Type B pancreatic cell (in vitro differentiated cells): ENCODE measurements at regions not wholly inside any gene's neighbourhood (a gene's known extent, or its start where the extent isn't known, plus 50 kb on each side); places are given as distances from the start of the nearest gene placed in this dataset.

ENCODE experiments used
- DNase-seq: peaks from one replicate; pipeline ENCODE4 v3.0.0; 2021; ENCODE audit warnings: mixed read lengths; ENCODE audit not compliant: unreplicated experiment; ENCODE audit errors: extremely low spot score
- H3K27ac Mint-ChIP-seq: 2 replicates; pipeline ENCODE4 v1.8.0; 2021; ENCODE audit warnings: mild to moderate bottlenecking, mixed read lengths
- H3K27me3 Mint-ChIP-seq: 2 replicates; pipeline ENCODE4 v1.8.0; 2021; ENCODE audit warnings: mixed read lengths
- H3K36me3 Mint-ChIP-seq: 2 replicates; pipeline ENCODE4 v1.8.0; 2021; ENCODE audit warnings: mixed read lengths
- H3K4me1 Mint-ChIP-seq: one replicate; pipeline ENCODE4 v1.8.0; 2021; ENCODE audit warnings: mixed read lengths; ENCODE audit not compliant: unreplicated experiment
- H3K4me3 Mint-ChIP-seq: 2 replicates; pipeline ENCODE4 v1.8.0; 2021; ENCODE audit warnings: mild to moderate bottlenecking, mixed read lengths
- H3K9me3 Mint-ChIP-seq: 2 replicates; pipeline ENCODE4 v1.8.0; 2021; ENCODE audit warnings: mixed read lengths
- TF ChIP-seq, protein P1 (sequence below): fragments of 200-600 bp; sonication (generic); conservative IDR thresholded peaks from 2 replicates; pipeline ENCODE4 v1.5.0; 2021; ENCODE audit warnings: antibody characterized with exemption, mild to moderate bottlenecking

DNA sequence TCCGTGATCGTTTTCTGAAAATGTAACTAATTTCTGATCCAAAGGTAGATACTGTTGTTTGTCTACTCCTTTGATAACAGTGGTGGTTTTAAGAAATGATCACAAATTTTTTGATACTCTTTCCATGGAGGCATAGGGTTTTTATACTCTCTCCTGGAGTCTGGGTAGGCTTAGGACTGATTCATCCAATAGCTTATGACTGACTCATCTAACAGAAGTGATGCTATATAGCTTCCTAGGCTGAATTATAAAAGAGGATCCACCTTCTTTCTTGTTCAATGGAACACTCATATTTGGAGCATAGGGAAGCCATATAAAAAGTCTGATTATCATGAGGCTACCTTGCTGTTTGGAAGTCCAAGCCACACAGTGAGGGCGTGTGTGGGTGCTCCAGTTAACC, 84.3 kb downstream of the CHST2 start:
- no peak overlapping the region for H3K4me3 Mint-ChIP-seq
- no peak overlapping the region for H3K27ac Mint-ChIP-seq
- TF ChIP-seq, protein P1, sequence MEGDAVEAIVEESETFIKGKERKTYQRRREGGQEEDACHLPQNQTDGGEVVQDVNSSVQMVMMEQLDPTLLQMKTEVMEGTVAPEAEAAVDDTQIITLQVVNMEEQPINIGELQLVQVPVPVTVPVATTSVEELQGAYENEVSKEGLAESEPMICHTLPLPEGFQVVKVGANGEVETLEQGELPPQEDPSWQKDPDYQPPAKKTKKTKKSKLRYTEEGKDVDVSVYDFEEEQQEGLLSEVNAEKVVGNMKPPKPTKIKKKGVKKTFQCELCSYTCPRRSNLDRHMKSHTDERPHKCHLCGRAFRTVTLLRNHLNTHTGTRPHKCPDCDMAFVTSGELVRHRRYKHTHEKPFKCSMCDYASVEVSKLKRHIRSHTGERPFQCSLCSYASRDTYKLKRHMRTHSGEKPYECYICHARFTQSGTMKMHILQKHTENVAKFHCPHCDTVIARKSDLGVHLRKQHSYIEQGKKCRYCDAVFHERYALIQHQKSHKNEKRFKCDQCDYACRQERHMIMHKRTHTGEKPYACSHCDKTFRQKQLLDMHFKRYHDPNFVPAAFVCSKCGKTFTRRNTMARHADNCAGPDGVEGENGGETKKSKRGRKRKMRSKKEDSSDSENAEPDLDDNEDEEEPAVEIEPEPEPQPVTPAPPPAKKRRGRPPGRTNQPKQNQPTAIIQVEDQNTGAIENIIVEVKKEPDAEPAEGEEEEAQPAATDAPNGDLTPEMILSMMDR = no peak
- H3K27me3 Mint-ChIP-seq = peaks cover 4% of the 10 kb centered on the region
- no peak for DNase-seq
- peaks cover 33% of the 10 kb centered on the region for H3K4me1 Mint-ChIP-seq
- H3K9me3 Mint-ChIP-seq = no peaks in the 10 kb centered on the region
- no peaks in the 10 kb centered on the region for H3K36me3 Mint-ChIP-seq

GRCh38 chr3:143206955-143207337, 87.4 kb downstream of the CHST2 start:
- TF ChIP-seq, protein P1 = no peak
- no peak for DNase-seq
- Mint-ChIP-seq H3K36me3 (no peaks in the 10 kb centered on the region), H3K9me3 (no peaks in the 10 kb centered on the region), H3K27me3 (peaks cover 4% of the 10 kb centered on the region), H3K4me3 (no peak overlapping the region), H3K27ac (peak overlapping the region; percentile 29), H3K4me1 (peaks cover 25% of the 10 kb centered on the region)

GRCh38 chr3:143207338-143207961, 87.9 kb downstream of the CHST2 start:
- H3K27ac Mint-ChIP-seq = peak overlapping the region; percentile 29
- no peak for DNase-seq
- H3K27me3 Mint-ChIP-seq = peaks cover 2% of the 10 kb centered on the region
- no peaks in the 10 kb centered on the region for H3K9me3 Mint-ChIP-seq
- H3K36me3 Mint-ChIP-seq = no peaks in the 10 kb centered on the region
- TF ChIP-seq, protein P1 = no peak
- no peak overlapping the region for H3K4me3 Mint-ChIP-seq
- peaks cover 21% of the 10 kb centered on the region for H3K4me1 Mint-ChIP-seq

DNA sequence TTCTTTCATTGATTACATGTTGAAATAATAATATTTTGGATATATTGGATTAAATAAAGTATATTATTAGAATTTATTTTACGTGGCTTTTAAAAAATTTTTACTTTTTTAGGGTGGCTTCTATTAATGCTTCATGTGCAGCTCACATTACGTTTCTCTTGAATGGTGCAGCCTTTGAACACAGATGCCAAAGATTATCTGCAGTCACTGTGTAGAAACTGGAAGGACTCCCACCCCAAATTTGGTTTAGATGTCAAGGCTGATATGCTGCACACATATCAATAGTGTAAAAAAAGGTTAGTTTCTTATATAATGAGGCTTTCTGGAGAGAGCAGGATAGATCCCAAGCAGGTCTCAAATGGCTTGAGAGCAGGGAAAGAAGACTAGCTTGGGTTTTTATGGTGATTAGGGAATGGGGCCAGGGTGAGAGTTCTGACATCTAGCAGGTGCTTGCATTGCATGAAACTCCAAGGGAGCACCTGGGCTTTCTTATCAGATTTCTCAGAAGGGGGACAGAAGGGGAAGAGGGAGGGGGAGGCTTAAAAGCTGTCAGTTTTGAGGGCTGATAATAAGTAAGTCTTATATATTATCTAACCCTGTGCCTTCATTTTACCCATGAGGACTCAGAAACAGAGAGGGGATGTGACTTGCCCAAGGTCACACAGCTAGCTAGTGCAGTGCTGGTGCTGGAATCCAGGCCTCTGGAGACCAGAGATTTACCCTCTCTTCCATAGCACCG, 89.6 kb downstream of the CHST2 start:
- Mint-ChIP-seq H3K9me3 (no peaks in the 10 kb centered on the region), H3K4me3 (no peak overlapping the region), H3K27me3 (no peaks in the 10 kb centered on the region), H3K4me1 (peaks cover 17% of the 10 kb centered on the region), H3K27ac (no peak overlapping the region), H3K36me3 (no peaks in the 10 kb centered on the region)
- no peak for DNase-seq
- TF ChIP-seq, protein P1 = no peak

- no peak for DNase-seq
- Mint-ChIP-seq H3K4me1 (peaks cover 17% of the 10 kb centered on the region), H3K27ac (no peak overlapping the region), H3K27me3 (no peaks in the 10 kb centered on the region), H3K4me3 (no peak overlapping the region), H3K36me3 (no peaks in the 10 kb centered on the region), H3K9me3 (no peaks in the 10 kb centered on the region)
- TF ChIP-seq, protein P1 = no peak
These were observed 90.1 kb downstream of the CHST2 start for GRCh38 chr3:143209715-143210059.
